ENCODE measurements at regions not wholly inside any gene's neighbourhood (a gene's known extent, or its start where the extent isn't known, plus 50 kb on each side); places are given as distances from the start of the nearest gene placed in this dataset.
A peak's percentile ranks its signal among the peaks of the same experiment; 100 is the strongest.

DNA sequence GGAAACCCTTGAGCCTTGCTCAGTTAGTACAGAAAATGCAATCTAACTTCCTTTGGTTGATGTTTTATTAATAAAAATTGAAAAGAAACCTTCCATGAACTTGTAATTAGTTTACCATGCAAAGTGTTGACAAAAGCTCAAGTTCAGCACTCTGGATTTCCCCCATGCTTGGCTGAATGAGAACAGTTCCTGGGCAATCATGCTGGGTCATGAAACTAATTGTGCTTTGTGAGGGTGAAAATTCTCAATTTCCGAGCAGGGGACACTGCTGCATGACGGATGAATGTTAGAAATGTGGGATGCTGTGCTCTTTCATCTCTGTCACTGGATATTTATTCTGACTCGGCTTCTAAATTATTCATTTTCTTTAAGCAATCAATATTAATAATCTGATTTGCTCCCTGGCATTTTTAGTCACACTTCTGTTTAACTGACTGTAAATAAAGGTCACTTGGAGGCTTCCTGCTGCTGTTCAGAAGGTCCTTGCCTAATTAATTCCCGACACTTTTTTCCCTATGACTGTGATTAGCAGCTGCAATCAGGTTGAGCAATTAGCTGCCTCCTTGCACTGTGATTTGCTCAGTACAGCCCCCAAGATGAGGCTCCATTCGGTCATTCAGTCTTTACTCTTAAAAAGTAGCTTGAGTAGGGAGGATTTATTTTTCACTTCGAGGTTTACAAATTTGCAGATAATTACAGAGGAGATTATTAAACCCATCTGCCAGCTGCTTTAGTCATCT is 678.1 kb upstream of the ZNF608 start:
- no peak for TF ChIP-seq CTCF (IDR thresholded peaks at IDR 0.05; ENCODE audit: insufficient read depth, low read length, missing control alignments)
- H3K4me3 ChIP-seq (ENCODE audit: low read depth, low read length), result no peak overlapping the region
- POLR2A ChIA-PET, result no interaction called here
- CTCF ChIA-PET, result interaction anchor here (1.3 kb wide), 1 partner anchor 10 kb away, joined by 3 read pairs; no protein-coding TSS in a partner anchor
- DNase-seq (ENCODE audit: low read depth, low spot score), result no peak

DNA sequence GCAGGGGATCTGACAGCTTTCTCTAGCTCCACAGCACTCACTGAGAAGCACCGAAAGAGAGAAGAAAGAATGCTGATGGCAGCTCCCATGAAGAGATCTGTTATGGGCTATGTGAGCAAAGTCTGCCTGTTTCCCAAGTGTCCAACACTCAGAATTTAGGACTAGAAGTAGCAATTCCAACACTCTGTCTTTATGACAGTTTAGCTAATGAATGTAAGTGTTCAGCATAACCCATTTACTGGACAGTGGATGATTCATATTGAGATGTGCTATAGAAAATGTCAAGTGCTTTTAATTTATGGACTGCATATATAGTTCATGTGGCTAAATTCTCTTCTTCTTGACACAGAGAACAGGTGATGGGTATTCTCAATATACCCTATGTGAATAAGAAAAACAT is 683.1 kb upstream of the ZNF608 start:
- DNase-seq (ENCODE audit: low read depth, low spot score), result no peak
- ChIA-PET POLR2A (interaction anchor here (0.6 kb wide), 1 partner anchor 16 kb away, joined by 4 read pairs; no protein-coding TSS in a partner anchor), CTCF (no interaction called here)
- no peak overlapping the region for H3K4me3 ChIP-seq (ENCODE audit: low read depth, low read length)
- TF ChIP-seq CTCF (IDR thresholded peaks at IDR 0.05; ENCODE audit: insufficient read depth, low read length, missing control alignments), result no peak

GRCh38 chr5:125433457-125433856 is 687.0 kb upstream of the ZNF608 start:
- ChIA-PET POLR2A (no interaction called here), CTCF (no interaction called here)
- no peak for DNase-seq (ENCODE audit: low read depth, low spot score)
- H3K4me3 ChIP-seq (ENCODE audit: low read depth, low read length), result no peak overlapping the region
- no peak for TF ChIP-seq CTCF (IDR thresholded peaks at IDR 0.05; ENCODE audit: insufficient read depth, low read length, missing control alignments)

GRCh38 chr5:125439243-125439642 is 692.8 kb upstream of the ZNF608 start:
- no peak overlapping the region for H3K4me3 ChIP-seq (ENCODE audit: low read depth, low read length)
- no peak for DNase-seq (ENCODE audit: low read depth, low spot score)
- ChIA-PET POLR2A (no interaction called here), CTCF (no interaction called here)
- no peak for TF ChIP-seq CTCF (IDR thresholded peaks at IDR 0.05; ENCODE audit: insufficient read depth, low read length, missing control alignments)

DNA sequence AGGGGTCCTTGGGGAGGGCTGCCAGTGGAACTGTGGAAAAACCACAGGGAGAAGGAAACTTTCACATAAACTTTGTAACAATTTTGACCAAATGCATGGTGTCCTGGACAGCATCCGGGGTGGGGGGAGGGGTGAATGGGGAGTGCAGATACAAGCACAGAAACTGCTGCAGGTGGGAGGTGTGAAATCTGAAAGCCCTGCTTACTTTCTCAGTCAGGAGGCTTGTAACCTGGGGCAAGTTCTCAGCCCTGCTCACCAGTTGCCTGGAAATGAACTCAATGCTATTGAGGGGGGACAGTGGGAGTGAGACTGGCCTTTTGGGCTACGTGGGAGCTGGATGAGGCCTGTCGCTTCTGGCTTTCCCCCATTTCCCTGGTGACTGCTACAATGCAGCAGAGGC is 694.5 kb upstream of the ZNF608 start:
- H3K4me3 ChIP-seq (ENCODE audit: low read depth, low read length), result no peak overlapping the region
- POLR2A ChIA-PET, result no interaction called here
- no peak for DNase-seq (ENCODE audit: low read depth, low spot score)
- no peak for TF ChIP-seq CTCF (IDR thresholded peaks at IDR 0.05; ENCODE audit: insufficient read depth, low read length, missing control alignments)
- CTCF ChIA-PET, result interaction anchor here (0.6 kb wide), 1 partner anchor 900 kb away, joined by 3 read pairs; no protein-coding TSS in a partner anchor

DNA sequence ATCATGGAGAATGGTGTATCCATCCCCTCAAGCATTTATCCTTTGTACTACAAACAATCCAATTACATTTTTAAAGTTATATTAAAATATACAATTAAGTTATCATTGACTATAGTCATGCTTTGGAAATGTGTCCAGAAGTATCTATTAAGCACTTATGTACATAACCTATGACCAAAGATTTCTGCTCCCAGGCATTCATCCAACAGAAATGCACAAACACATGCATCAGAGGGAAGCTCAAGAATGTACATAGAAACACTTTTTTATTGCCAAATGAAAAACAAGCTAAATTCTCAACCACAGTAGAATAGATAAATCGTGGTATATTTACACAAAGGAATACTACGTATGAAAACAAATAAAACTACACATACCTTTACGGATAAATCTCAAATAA is 700.5 kb upstream of the ZNF608 start:
- no peak overlapping the region for H3K4me3 ChIP-seq (ENCODE audit: low read depth, low read length)
- peak; percentile 61 for DNase-seq (ENCODE audit: low read depth, low spot score)
- ChIA-PET POLR2A (no interaction called here), CTCF (no interaction called here)
- no peak for TF ChIP-seq CTCF (IDR thresholded peaks at IDR 0.05; ENCODE audit: insufficient read depth, low read length, missing control alignments)
